Activated CD8-positive, alpha-beta memory T cell treated with anti-CD3 and anti-CD28 coated beads, Interleukin-2, amount 50 U/mL, for 24 hours (primary cell): ENCODE measurements at regions not wholly inside any gene's neighbourhood (a gene's known extent, or its start where the extent isn't known, plus 50 kb on each side); places are given as distances from the start of the nearest gene placed in this dataset.

Experiments
- DNase-seq: peaks from one replicate; pipeline ENCODE4 v3.0.0-alpha.2; 2020; ENCODE audit errors: extremely low read depth

DNA sequence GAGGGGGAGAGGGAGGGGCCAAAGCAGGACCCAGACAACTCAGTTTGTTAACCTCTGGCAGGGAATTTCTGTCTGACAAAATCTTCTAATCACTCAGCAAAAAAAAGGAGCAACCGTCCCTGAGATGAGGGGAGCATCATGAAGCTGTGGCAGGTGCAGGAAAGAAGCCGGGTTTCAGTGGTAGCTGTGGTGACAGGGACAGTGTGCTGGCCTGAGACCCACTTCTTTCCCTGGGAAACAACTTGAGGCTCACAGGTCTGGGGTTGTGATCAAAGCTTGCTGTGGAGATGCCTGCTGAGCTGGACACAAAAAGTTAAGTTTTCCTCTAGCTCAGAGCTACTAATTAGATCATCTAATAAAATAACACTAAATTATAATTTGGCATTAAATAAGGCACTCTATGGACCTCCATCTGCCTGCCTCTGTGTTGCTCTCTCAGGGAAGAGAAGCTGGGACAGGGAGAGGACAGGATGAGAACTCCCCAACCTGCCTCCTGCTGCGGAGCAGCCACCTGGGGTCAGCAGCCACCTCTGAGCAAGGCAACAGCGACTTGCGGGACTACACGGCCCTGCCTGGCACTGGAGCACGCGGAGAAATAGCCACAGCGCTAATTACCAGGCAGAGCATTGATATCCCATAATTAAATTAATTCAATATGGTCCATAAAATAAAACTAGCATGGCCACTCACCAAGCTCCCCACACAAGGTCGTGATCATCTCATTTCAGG lies 104.6 kb upstream of the TEX51 start:
- DNase-seq = no peak

DNA sequence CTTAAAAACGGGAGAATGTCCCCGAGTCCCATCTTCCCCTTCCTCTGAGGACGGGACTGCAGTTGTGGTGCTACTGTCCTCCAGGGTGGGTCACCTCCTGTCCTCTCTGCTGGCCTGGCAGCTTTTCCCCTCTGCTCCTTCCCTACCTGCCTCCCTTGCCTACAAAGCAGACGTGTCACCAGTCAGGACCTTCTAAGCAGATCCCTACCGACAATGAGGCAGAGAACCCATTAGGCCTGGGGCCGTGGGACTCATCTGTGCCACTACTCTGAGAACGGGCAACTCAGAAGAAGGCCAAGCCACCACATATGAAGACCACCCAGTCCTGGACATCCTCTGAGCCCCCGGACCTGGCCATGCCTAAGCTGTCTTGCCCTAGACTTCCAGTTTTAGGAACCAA lies 103.0 kb upstream of the TEX51 start:
- DNase-seq = no peak

DNA sequence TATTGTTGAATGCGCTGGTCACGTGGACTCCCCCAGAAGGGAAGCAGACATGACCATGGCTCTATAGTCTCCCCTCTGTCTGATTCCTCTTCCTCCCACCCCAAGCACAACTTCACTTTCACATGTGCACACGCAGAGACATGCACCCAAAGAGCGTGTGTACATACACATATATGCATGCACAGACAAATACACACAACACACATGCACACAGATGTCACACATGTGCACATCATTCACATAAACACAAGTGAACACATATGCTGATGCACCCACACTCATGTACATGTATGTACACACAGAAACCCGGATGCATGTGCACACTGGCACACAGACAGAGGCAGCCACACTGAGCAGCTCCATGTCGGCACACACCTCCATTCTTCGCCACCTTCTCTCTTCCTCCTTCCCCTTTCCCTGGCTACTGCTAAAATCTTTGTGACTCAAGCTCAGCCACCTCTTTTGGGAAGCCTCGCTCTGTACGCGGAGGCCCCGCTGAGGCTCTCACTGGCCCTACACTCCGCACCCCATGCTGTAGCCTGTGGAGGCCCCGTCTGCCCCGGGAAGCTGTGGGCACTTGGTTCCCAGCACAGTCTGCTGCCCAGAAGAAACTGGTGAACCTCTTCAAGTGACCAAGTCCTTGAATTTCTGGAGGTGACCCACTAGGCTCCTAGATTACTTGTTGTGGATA lies 101.6 kb upstream of the TEX51 start:
- no peak for DNase-seq

DNA sequence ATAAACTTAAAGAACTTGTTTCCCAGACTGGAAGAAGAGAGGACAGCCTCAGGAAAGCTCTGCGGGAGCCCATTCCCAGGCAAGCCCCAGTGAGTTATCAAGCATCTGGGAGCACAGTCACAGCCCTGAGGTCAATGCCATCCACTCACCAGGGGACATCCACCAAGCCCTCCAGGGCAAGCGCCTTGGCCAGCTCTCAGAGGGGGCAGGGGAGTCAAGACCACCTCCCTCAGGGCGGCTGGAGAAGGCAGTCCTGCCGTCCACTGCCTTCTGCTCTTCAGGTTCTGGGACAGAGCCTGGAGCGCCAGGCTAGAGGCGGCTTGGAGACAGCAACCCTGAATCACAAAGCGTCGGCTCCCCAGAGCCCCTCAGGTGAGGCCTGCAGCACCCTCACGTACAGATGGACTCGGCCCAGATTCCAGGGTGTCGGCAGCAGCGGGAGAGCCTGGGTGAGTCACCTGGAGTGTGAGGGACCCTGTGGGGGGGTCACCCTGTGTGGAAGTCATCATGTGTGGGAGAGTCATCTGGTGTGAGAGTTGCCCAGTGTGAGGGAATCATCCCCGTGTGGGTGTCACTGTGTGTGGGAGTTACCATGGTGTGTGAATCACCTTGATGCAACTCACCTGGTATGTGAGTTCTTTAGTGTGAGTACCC lies 100.9 kb upstream of the TEX51 start:
- no peak for DNase-seq

DNA sequence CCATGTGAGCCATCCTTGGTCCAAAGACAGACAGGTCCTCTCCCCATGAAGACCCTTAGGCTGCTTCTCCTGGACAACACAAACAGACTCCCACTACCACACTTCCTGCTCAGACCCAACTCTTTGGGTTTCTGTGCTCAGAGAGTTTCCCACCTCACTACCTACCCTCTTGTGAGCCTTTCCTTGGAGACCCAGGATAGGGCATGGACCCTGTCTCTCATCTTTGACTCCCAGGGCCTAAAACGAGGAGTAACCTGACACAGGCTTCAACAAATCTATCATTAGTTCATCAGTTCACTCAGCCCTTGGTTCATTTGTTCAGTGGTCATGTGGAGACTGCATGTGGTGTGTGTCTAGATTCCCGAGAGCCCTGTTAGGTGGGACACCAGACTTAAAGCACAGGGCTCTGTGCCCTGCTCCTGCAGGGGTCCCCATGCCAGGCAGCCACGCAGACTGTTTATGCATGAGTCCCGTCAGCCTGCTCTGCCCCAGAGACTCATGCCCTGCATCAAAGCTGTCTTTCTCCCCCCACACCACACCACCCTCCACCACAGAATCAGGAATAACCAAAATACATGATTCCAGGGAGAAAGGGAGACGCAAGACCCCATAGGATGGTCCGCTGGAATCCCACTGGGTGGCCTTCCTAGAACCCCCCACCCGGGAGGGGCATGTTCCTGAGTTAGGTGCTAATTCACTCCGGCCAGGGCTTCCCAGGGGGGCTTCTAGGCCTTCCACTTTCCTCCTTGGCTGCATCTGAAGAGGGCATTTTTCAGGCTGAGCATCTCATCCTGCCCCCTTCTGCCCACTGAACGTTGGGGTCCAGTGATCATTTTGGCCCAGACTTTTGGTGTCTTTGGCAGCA lies 100.2 kb upstream of the TEX51 start:
- no peak for DNase-seq

DNA sequence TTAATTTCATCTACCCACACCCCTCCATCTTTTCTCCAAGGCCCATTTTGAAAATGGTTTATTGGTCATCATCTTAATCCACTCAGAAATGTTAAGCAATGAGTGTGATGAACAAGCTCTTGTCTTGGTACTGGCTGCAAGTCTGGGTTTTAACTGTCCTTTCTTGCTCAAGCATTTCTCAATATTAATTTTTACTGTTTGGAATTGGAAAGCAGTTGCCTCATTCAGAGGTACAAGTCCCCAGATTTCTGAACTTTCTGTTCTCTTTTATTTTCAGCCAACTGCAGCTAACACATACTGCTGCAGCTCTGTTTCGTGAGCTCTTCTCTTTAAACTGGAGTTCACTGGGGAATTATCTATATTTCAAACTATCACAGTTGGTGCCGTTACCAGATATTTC lies 99.4 kb upstream of the TEX51 start:
- DNase-seq = no peak

DNA sequence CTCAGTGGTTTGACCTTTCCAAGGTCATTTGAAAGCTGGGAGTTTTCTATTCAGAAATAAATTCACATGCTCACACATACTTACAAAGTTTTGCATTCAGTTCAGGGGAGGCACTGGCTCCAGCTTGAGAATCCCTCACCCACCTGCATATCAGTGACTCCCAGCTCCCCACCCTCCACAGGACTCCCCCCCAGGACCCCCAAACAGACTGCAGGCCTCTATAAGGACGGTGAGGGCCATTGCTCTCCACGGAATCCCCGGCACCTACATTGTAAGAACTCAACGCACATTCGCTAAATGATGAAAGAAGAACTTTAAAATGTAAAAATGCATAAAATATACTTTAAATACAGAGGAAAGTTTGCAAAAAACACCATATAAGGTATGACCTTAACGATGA lies 97.2 kb upstream of the TEX51 start:
- DNase-seq = no peak

DNA sequence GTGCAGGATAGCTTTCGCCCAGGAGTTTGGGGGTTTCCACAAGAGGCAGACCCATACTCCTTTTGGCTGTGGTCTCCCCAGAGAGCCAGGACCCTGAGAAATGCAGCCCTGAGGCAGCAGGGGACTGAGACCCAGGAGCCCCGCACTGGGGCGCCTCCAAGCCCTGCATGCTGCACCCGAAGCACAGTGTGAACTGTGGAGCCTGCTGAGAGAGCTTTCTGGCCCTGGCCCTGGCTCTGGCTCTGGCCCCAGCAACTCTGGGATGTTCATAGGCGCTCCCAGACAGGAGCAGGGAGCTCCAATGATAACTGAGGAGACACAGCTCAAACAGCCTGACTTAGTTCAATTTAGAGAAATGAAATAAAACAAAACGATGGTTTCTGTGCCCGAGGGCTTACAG lies 96.4 kb upstream of the TEX51 start:
- DNase-seq = no peak

DNA sequence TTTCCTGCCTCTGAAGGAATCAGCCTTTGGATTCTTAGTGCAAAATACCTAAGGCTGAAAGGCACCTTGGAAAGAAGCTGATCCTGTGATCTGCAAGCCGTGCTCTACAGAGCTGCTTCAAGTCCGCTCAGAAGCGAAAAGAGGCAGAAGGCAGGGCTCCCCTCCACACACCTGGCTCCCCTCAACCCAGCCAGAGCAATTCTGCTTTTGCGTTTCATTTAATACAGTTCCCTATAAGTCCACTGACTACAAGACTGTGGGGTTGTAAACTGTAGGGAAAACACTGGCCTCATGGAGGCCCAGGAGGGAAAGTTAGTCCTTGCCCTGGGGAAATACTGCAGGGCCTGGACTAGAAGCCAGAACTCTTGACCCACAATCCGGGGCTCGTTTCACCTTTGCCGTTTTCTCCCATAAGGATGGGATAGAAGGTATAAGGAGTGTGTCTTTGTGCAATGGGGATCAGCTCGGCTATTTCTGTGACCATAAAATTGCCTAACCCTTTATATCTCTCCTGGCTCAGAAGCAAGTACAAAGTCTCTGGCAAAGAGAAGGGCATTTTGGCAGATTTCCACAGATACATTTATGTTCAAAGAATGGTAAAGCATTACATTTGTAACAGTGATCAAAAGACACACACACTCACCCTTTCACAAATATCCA lies 95.8 kb upstream of the TEX51 start:
- DNase-seq = no peak

DNA sequence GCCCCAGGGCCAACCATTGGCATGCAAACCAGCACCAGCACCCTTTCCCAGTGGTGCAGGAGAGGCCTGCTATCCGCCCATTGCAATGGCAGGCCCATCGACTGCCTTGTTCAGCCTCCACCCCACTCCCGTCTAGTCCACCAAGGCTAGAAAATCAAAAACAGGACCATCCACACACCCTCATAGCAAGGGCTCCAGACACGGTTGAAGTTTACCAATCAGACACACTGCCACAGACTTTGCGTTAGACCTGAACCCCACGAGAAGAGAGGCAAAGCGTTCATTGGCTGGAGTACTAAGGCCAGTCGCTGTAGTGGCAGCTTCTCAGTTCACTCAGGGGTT lies 95.3 kb upstream of the TEX51 start:
- DNase-seq = no peak

DNA sequence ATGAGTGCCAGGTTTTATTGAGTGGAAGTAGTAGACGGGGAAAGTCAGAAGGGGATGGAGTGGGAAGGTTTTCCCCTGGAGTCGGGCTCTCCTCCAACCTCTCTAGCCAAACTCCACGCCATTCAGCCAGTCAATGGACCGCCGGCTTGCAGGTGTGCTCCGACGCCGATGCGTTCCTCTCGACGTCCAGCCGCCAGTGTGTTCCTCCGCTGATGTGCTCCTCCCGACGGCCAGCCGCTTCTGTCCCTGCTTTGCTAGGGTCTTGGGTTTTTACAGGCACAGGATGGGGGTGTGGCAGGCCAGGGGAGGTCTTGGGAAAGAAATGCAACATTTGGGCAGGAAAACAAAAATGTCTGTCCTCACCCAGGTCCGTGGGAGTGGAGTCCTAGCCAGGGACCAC lies 94.3 kb upstream of the TEX51 start:
- DNase-seq = no peak

DNA sequence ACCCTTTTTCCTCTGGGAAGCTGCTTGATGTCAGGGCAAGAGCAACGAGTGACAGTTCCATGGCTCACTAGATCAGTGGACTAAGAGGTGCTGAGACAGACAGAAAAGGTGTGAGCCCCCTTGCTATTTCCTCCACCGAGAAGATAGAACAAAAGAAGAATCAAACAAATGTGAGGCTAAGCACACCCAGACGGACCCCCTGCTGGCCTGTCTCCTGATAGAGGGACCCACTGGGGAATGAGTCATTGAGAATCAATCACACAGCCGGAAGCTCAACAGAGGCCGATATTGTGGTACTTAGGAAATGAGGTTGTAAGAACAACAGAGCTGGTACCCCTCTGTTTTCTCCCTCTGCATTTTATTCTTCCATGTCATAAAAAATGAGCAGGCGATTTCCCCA lies 89.8 kb upstream of the TEX51 start:
- no peak for DNase-seq

DNA sequence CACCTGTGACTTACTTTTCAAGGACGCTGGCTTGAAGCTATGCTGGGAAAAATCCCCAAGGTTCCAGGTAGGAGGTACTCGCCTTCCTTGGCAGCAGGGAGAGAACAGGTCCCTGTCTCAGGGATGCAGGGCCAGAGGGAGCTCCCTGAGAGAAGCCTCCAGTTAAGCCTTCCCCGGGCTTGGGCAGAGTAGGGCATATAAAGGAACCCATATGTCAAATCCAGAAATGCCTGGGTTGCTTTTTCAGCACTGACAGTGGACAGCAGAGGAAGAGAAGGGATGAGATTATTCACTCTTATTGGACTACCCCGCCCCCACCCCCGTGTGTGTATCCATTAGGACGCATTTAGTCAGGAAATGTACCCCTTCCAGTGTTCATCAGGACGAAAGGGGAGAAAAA lies 89.3 kb upstream of the TEX51 start:
- no peak for DNase-seq

DNA sequence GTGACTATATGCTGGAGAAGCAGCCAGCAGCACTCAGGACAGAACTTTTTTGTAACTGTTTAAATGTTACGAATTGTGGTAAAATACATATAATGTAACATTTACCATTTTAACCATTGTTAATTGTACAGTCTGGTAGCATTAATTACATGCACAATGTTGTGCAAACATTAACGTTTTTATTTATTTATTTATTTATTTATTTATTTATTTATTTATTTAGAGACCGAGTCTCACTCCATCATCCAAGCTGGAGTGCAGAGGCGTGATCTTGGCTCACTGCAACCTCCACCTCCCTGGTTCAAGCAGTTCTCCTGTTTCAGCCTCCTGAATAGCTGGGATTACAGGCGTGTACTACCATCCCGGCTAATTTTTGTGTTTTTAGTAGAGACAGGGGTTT lies 88.7 kb upstream of the TEX51 start:
- no peak for DNase-seq

DNA sequence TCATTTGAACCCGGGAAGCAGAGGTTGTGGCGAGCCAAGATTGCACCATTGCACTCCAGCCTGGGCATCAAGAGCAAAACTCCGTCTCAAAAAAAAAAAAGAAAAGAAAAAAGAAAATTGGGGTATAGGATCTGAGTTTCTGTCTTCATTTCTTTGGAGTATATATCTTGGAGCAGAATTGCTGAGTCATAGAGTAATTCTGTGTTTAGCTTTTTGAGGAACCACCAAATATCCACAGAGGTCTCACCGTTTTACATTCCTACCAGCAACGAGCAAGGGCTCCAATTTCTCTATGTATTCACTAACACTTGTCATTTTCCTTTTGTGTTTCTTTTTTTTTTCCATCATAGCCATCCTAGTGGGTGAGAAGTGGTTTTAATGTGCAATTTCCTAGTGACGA lies 87.6 kb upstream of the TEX51 start:
- DNase-seq = no peak

DNA sequence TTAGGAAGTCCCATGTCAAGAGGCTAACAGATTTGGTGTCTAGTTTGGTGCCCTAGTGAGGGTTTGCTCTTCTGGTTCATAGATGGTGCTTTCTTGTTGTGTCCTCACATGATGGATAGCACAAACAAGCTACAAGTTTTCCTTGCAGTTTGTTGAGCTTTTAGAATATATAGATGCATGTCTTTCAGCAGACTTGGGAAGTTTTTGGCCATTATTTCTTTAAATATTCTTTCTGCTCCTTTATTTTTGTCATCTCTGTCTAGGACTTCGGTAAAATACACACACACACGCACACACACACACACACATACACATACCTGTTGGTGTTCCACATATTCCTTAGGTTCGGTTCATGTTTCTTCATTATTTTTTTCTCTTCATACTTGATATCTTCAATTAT lies 81.5 kb upstream of the TEX51 start:
- DNase-seq = no peak

DNA sequence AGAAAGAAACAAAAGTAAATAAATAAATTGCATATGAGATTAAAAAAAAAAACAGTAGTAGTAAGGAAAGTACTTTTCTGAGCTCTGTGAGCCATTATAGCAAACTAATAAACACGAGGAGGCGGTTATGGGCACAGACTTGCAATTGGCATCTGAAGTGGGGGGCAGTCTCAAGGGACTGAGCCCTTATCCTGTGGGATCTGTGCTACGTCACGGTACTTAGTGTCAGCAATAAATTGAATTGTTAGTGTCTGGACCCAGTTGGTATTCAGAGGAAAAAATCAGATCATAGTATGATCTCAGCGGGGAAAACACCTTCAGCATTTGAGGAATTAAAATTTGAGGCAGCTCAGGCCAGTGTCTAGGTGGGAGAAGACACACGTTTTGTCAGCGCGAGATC lies 76.6 kb upstream of the TEX51 start:
- DNase-seq = no peak

DNA sequence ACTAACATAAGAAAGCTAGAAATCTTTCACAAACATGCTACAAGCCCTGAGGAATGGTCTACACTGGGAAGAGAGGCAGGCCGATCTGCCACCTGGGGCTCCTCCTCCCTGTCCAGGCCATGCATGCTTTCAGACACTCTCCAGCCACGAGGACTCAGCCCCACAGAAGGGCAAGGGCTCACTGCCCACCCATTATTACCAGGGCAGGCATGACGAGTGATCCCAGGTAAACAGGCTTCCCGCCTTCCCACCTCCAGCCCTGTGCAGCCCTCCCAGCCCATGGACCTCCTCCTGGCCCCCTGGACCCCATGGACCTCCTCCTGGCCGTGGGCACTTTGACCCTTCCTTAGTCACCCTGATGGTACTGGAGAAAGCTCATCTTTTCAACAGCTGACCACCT lies 75.8 kb upstream of the TEX51 start:
- DNase-seq = no peak

DNA sequence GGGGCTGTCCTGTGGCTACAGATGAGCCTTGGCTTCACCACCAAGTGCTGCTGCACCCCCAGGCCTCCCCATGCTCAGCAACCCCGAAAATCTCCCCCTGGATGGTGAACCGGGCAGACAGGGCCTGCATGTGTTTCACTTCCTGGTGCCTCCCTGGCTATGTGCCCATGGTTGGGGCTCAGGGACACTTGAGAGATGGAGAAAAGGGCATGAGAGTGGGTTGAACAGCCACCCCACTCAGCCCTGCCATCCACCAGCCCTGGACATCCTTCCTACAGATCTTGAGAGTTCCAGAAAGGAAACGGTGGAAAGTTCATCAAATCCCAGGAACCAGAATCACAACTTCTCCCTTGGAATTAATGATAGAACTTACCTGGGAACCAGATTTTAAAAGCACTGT lies 74.7 kb upstream of the TEX51 start:
- DNase-seq = no peak

DNA sequence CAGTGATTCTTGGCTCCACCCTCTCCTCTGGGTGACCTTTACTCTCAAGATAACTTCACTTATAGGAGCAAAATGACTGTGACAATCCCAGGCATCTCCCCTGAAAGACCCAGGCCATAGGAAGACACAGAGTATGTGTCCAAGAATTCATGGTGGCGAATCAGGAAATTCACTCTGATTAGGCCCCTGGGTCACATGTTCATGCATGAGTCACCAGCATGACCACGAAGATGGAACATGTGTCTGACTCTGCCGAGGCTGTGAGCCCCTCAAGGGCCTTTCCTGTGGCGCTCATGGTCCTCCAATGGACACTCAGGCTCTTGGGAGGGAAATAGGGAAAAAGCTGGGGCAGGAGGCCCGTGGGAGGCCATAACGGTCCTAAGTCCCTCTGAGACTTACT lies 74.0 kb upstream of the TEX51 start:
- DNase-seq = no peak

DNA sequence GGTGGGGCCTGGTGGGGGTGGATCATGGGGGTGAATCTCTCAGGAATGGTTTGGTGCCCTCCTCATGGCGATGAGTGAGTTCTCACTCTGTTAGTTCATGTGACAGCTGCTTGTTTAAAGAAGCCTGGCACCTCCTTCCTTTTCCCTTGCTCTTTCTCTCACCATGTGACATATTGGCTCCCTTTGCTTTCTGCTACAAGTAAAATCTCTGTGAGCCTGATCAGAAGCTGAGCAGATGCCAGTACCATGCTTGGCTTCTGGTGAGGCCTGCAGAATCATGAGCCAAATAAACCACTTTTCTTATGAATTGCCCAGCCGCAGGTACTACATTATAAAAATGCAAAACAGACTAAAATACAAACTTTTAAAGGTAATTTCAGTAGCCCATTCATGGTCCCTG lies 73.4 kb upstream of the TEX51 start:
- no peak for DNase-seq

DNA sequence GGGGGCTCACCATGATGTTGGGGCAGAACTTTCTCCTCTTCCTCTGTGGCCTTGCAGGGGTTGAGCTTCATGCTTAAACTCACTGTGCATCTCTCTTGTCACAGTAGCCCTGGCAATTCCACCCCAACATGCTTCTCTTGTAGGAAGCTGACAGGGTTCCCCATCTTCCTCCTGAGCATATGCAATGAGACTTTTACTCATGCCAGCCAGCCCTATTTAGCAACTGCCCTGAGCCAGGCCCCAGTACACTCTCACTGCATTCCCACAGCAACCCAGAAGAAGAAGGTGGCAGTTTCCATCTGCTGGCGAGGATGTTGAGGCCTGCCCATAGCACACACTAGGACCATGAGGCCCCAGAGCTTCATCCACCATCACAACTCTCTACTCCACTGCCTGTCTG lies 72.2 kb upstream of the TEX51 start:
- DNase-seq = no peak
